Adipocyte (in vitro differentiated cells): ENCODE measurements at regions not wholly inside any gene's neighbourhood (a gene's known extent, or its start where the extent isn't known, plus 50 kb on each side); places are given as distances from the start of the nearest gene placed in this dataset.

Source experiments
- DNase-seq: peaks from one replicate; pipeline ENCODE4 v3.0.0-alpha.2; 2015; ENCODE audit warnings: low read depth
- H3K27me3 ChIP-seq: replicated peaks from 2 replicates; pipeline ENCODE4 v1.7.0; 2013; ENCODE audit warnings: mild to moderate bottlenecking, low read length, moderate library complexity; ENCODE audit not compliant: control insufficient read depth, insufficient read depth
- H3K36me3 ChIP-seq: 2 replicates; pipeline ENCODE4 v1.7.0; 2013; ENCODE audit warnings: low read length, mild to moderate bottlenecking, moderate library complexity; ENCODE audit not compliant: control insufficient read depth, insufficient read depth, severe bottlenecking
- H3K4me1 ChIP-seq: 2 replicates; pipeline ENCODE4 v1.7.0; 2013; ENCODE audit warnings: mild to moderate bottlenecking, low read length, moderate library complexity; ENCODE audit not compliant: control insufficient read depth, insufficient read depth
- H3K4me3 ChIP-seq: 2 replicates; pipeline ENCODE4 v1.7.0; 2013; ENCODE audit warnings: mild to moderate bottlenecking, low read length, moderate library complexity
- H3K9ac ChIP-seq: 2 replicates; pipeline ENCODE4 v1.7.0; 2013; ENCODE audit warnings: mild to moderate bottlenecking, low read length, moderate library complexity
- H3K9me3 ChIP-seq: 2 replicates; pipeline ENCODE4 v1.7.0; 2013; ENCODE audit warnings: mild to moderate bottlenecking, low read length, moderate library complexity; ENCODE audit not compliant: control insufficient read depth

DNA sequence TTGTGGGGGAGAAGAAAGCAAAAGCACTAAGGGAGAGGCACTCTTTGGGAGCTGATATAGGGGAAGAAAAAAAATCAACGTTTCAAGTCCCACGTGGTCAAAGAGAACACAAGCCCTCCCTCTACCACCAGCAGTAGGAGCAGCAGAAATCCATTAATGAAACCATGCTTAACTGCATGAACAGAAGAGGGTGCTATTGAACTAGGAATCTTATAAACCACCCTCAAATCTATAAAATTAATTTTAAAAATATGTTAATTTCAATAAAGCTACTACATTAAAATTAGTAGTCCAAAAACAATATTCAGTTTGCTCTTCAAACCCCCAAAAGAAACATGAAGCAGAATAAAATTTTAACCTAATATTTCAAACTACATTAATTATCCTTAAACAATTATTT, 147.8 kb downstream of the TMEM18 start:
- peaks cover 12% of the 10 kb centered on the region for H3K9me3 ChIP-seq
- DNase-seq: peak; percentile 73
- peaks cover 2% of the 10 kb centered on the region for H3K27me3 ChIP-seq
- H3K4me3 ChIP-seq: no peak overlapping the region
- H3K9ac ChIP-seq: no peak overlapping the region
- peaks cover 7% of the 10 kb centered on the region for H3K4me1 ChIP-seq
- H3K36me3 ChIP-seq: no peaks in the 10 kb centered on the region

DNA sequence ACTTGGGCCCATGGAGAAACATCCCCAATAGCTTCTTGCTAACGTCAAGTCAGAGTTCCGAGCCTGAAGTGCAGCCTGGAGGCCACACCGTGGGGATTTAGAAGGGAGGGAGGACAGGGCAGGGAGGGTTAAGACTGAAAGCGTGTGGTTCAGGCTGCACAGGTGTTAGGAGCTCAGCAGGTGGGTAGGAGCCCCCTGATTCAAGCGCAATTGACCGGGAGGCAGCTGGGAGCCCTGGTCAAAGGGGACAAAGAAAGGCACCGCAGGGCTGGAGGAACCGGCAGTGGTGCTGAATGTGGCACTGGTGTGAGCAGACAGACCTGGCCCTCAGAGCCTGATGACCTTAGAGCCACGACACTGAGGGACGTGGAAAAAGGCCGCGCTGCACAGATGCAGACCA, 149.6 kb downstream of the TMEM18 start:
- H3K4me3 ChIP-seq: no peak overlapping the region
- H3K36me3 ChIP-seq: no peaks in the 10 kb centered on the region
- peaks cover 15% of the 10 kb centered on the region for H3K4me1 ChIP-seq
- H3K27me3 ChIP-seq: no peaks in the 10 kb centered on the region
- DNase-seq: no peak
- no peak overlapping the region for H3K9ac ChIP-seq
- H3K9me3 ChIP-seq: peaks cover 7% of the 10 kb centered on the region

DNA sequence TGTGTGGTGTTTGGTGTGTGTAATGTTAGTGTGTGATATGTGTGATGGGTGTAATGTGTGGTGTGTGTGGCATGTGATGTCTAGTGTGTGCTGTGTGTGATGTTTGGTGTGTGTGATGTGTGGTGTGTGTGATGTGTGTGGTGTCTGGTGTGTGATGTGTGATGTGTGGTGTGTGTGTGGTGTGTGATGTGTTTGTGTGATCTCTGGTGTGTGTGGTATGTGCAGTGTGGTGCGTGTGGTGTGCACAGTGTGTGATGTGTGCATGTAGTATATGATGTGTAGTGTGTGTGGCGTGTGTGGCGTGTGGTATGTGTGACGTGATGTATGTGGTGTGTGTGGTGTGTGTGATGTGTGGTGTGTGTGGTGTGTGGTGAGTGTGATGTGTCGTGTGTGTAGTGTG, 150.3 kb downstream of the TMEM18 start:
- Histone ChIP-seq H3K9ac (no peak overlapping the region), H3K4me3 (no peak overlapping the region), H3K9me3 (peaks cover under 1% of the 10 kb centered on the region), H3K4me1 (peaks cover 15% of the 10 kb centered on the region), H3K27me3 (no peaks in the 10 kb centered on the region), H3K36me3 (no peaks in the 10 kb centered on the region)
- no peak for DNase-seq

GRCh38 chr2:525611-526010, 151.6 kb downstream of the TMEM18 start:
- H3K36me3 ChIP-seq: no peaks in the 10 kb centered on the region
- no peaks in the 10 kb centered on the region for H3K9me3 ChIP-seq
- H3K9ac ChIP-seq: no peak overlapping the region
- no peak for DNase-seq
- no peak overlapping the region for H3K4me3 ChIP-seq
- peaks cover 15% of the 10 kb centered on the region for H3K4me1 ChIP-seq
- H3K27me3 ChIP-seq: no peaks in the 10 kb centered on the region

DNA sequence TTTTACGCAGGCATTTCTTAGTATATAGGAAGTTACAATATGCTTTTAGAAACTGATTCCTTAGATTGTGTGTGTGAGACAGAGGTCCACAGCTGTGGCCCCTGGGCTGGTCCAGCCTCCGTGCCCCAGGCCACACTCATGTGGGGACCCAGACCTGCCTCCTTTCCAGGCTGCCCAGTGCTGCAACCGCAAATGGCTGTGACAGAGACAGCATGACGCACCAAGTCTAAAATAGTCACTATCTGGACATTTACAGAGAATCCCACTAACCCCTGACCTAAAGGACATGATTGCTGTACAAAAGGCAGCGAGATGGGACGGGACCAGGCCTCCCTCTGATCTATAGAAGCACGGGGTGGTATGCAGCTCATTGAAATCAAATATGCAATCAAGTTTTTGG, 152.2 kb downstream of the TMEM18 start:
- H3K4me3 ChIP-seq: no peak overlapping the region
- H3K4me1 ChIP-seq: peaks cover 15% of the 10 kb centered on the region
- H3K36me3 ChIP-seq: no peaks in the 10 kb centered on the region
- H3K9me3 ChIP-seq: no peaks in the 10 kb centered on the region
- no peak for DNase-seq
- no peak overlapping the region for H3K9ac ChIP-seq
- no peaks in the 10 kb centered on the region for H3K27me3 ChIP-seq

- H3K4me1 ChIP-seq: peaks cover 15% of the 10 kb centered on the region
- no peaks in the 10 kb centered on the region for H3K9me3 ChIP-seq
- no peaks in the 10 kb centered on the region for H3K36me3 ChIP-seq
- no peaks in the 10 kb centered on the region for H3K27me3 ChIP-seq
- H3K9ac ChIP-seq: no peak overlapping the region
- peak; percentile 19 for DNase-seq
- H3K4me3 ChIP-seq: no peak overlapping the region
These were observed 152.8 kb downstream of the TMEM18 start for GRCh38 chr2:524442-524841.

DNA sequence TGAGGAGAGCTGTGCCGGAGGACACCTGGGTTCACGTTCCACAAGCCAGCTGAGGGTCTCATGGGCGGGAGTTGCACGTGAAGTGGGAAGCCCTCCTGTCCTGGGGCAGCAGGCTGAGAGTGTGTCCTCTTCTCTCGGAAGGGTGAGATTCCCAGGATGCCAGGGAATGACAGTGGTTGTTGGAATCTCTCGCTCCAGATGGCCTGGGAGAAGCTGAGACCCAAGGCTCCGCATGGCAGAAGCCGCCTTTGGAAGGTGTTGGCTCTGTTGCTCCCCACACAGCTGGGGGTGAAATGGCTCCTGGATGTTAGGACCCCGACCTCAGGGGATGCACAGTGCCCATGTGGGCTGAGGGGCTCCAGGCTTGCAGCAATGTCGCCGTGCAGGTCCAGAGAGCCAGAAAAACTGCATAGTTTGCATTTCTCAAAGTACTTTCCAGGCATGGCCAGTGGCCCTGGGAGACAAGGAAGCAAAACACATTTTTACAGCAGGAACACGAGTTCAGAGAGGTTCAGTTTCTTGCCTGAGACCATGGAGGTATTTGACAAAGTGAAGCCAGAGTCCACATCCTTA, 153.4 kb downstream of the TMEM18 start:
- H3K9ac ChIP-seq: no peak overlapping the region
- H3K9me3 ChIP-seq: no peaks in the 10 kb centered on the region
- no peaks in the 10 kb centered on the region for H3K36me3 ChIP-seq
- no peak overlapping the region for H3K4me3 ChIP-seq
- peaks cover 15% of the 10 kb centered on the region for H3K4me1 ChIP-seq
- DNase-seq: no peak
- H3K27me3 ChIP-seq: no peaks in the 10 kb centered on the region

DNA sequence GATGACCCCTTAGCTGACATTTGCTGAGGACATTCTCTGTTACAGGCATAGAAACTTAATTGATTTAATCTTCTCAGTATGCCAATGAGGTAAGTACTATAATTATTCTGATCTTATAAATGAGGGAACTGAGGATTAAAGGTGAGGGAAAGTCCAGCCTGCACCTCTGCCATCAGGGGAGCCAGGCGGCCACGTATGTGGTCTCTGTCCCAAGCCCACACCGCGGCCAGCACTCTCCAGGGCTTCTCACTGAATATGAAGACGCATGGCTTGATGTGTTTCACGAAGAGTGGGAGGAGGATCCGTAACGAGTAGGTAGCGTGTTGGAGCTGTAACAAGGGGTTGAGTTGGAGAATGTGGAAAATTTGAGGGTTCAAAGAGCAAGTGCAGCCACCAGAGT, 154.4 kb downstream of the TMEM18 start:
- Histone ChIP-seq H3K36me3 (no peaks in the 10 kb centered on the region), H3K27me3 (no peaks in the 10 kb centered on the region), H3K9me3 (no peaks in the 10 kb centered on the region), H3K9ac (no peak overlapping the region), H3K4me3 (no peak overlapping the region), H3K4me1 (peaks cover 15% of the 10 kb centered on the region)
- DNase-seq: no peak

DNA sequence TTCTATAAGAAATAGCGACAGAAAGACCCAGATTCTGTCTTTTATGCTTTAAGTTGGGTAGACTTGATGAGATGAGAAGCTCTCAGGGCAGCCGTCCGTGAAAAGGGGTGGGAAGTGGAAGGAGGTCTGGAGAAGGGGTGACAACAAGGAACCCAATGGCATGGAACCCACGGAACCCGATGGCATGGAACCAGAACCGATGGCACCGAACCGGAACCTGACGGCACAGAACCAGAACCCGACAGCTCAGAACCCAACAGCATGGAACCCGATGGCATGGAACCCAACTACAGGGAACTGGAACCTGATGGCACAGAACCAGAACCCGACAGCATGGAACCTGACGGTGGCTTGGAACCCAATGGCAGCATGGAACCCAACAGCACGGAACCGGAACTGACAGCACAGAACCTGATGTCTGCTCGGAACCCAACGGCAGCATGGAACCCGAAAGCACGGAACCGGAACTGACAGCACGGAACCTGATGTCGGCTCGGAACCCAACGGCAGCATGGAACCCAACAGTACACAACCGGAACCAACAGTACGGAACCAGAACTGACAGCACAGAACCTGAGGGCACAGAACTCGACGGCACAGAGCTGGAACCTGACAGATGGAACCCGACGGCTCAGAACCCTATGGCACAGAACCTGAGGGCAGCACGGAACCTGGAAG, 155.2 kb downstream of the TMEM18 start:
- Histone ChIP-seq H3K4me1 (peaks cover 15% of the 10 kb centered on the region), H3K36me3 (no peaks in the 10 kb centered on the region), H3K9ac (no peak overlapping the region), H3K27me3 (no peaks in the 10 kb centered on the region), H3K9me3 (no peaks in the 10 kb centered on the region), H3K4me3 (no peak overlapping the region)
- no peak for DNase-seq

- peaks cover 15% of the 10 kb centered on the region for H3K4me1 ChIP-seq
- H3K4me3 ChIP-seq: no peak overlapping the region
- H3K9me3 ChIP-seq: no peaks in the 10 kb centered on the region
- no peak for DNase-seq
- H3K27me3 ChIP-seq: no peaks in the 10 kb centered on the region
- H3K9ac ChIP-seq: no peak overlapping the region
- no peaks in the 10 kb centered on the region for H3K36me3 ChIP-seq
These were observed 156.4 kb downstream of the TMEM18 start for GRCh38 chr2:520663-521340.

GRCh38 chr2:516944-517343, 160.3 kb downstream of the TMEM18 start:
- H3K27me3 ChIP-seq: no peaks in the 10 kb centered on the region
- no peaks in the 10 kb centered on the region for H3K36me3 ChIP-seq
- DNase-seq: no peak
- no peak overlapping the region for H3K4me3 ChIP-seq
- H3K4me1 ChIP-seq: no peaks in the 10 kb centered on the region
- no peaks in the 10 kb centered on the region for H3K9me3 ChIP-seq
- H3K9ac ChIP-seq: no peak overlapping the region
